ENCODE measurements at regions not wholly inside any gene's neighbourhood (a gene's known extent, or its start where the extent isn't known, plus 50 kb on each side); places are given as distances from the start of the nearest gene placed in this dataset.

- TF ChIP-seq CTCF (conservative IDR thresholded peaks at IDR 0.05; ENCODE audit: low read depth, low read length), result no peak
- no peak for TF ChIP-seq EZH2 (IDR thresholded peaks at IDR 0.05; ENCODE audit: low read length, unreplicated experiment)
- TF ChIP-seq EZH2phosphoT487 (IDR thresholded peaks at IDR 0.05; ENCODE audit: borderline replicate concordance, low read length), result no peak
Observed at GRCh38 chr3:178420033-178420432, 116.2 kb upstream of the KCNMB2 start.

All from PC-3 (cell line).